ENCODE measurements at regions not wholly inside any gene's neighbourhood (a gene's known extent, or its start where the extent isn't known, plus 50 kb on each side); places are given as distances from the start of the nearest gene placed in this dataset.

GRCh38 chr10:83636826-83637225, 502.5 kb upstream of the GHITM start:
- H3K36me3 ChIP-seq (ENCODE audit: insufficient read depth, low read length): no peaks in the 10 kb centered on the region
- H2AFZ ChIP-seq (ENCODE audit: low read length): no peak overlapping the region
- H4K20me1 ChIP-seq (ENCODE audit: insufficient read depth, low read length, poor library complexity, severe bottlenecking): no peaks in the 10 kb centered on the region
- H3K9ac ChIP-seq (ENCODE audit: low read depth, low read length, poor library complexity, severe bottlenecking): no peak overlapping the region
- no peaks in the 10 kb centered on the region for H3K27me3 ChIP-seq (ENCODE audit: insufficient read depth, low read length, poor library complexity, severe bottlenecking)
- no peak overlapping the region for H3K4me3 ChIP-seq (ENCODE audit: low read length, poor library complexity, severe bottlenecking)
- no peaks in the 10 kb centered on the region for H3K9me2 ChIP-seq (replicated peaks; ENCODE audit: low read depth, low read length)
- H3K4me2 ChIP-seq (ENCODE audit: low read depth, low read length, poor library complexity, severe bottlenecking): no peak overlapping the region
- TF ChIP-seq EZH2phosphoT487 (IDR thresholded peaks at IDR 0.05; ENCODE audit: borderline replicate concordance): no peak
- no peak for TF ChIP-seq CTCF (conservative IDR thresholded peaks at IDR 0.05; ENCODE audit: low read length)
- no peaks in the 10 kb centered on the region for H3K79me2 ChIP-seq (ENCODE audit: insufficient read depth, low read length)
- H3K9me3 ChIP-seq (ENCODE audit: insufficient read depth, low read depth, low read length): no peaks in the 10 kb centered on the region
- no peaks in the 10 kb centered on the region for H3K4me1 ChIP-seq (ENCODE audit: insufficient read depth, low read length, poor library complexity, severe bottlenecking)
- no peaks in the 10 kb centered on the region for H3F3A ChIP-seq (ENCODE audit: low read depth)

- TF ChIP-seq EZH2phosphoT487 (IDR thresholded peaks at IDR 0.05; ENCODE audit: borderline replicate concordance): no peak
- TF ChIP-seq CTCF (conservative IDR thresholded peaks at IDR 0.05; ENCODE audit: low read length): no peak
- H3K4me1 ChIP-seq (ENCODE audit: insufficient read depth, low read length, poor library complexity, severe bottlenecking): no peaks in the 10 kb centered on the region
These were observed 491.8 kb upstream of the GHITM start for GRCh38 chr10:83647526-83647925.

GRCh38 chr10:83648201-83648600, 491.1 kb upstream of the GHITM start:
- no peaks in the 10 kb centered on the region for H3K27me3 ChIP-seq (ENCODE audit: insufficient read depth, low read length, poor library complexity, severe bottlenecking)
- no peak overlapping the region for H3K4me2 ChIP-seq (ENCODE audit: low read depth, low read length, poor library complexity, severe bottlenecking)
- TF ChIP-seq CTCF (conservative IDR thresholded peaks at IDR 0.05; ENCODE audit: low read length): no peak
- TF ChIP-seq EZH2phosphoT487 (IDR thresholded peaks at IDR 0.05; ENCODE audit: borderline replicate concordance): no peak
- no peaks in the 10 kb centered on the region for H3K4me1 ChIP-seq (ENCODE audit: insufficient read depth, low read length, poor library complexity, severe bottlenecking)
- no peaks in the 10 kb centered on the region for H3K36me3 ChIP-seq (ENCODE audit: insufficient read depth, low read length)
- no peak overlapping the region for H3K4me3 ChIP-seq (ENCODE audit: low read length, poor library complexity, severe bottlenecking)
- no peaks in the 10 kb centered on the region for H3F3A ChIP-seq (ENCODE audit: low read depth)
- no peak overlapping the region for H3K9ac ChIP-seq (ENCODE audit: low read depth, low read length, poor library complexity, severe bottlenecking)
- H3K9me3 ChIP-seq (ENCODE audit: insufficient read depth, low read depth, low read length): no peaks in the 10 kb centered on the region
- H2AFZ ChIP-seq (ENCODE audit: low read length): no peak overlapping the region
- no peaks in the 10 kb centered on the region for H3K9me2 ChIP-seq (replicated peaks; ENCODE audit: low read depth, low read length)
- no peaks in the 10 kb centered on the region for H4K20me1 ChIP-seq (ENCODE audit: insufficient read depth, low read length, poor library complexity, severe bottlenecking)
- no peaks in the 10 kb centered on the region for H3K79me2 ChIP-seq (ENCODE audit: insufficient read depth, low read length)

More at GRCh38 chr10:83647526-83647925, 491.8 kb upstream of the GHITM start:
- H4K20me1 ChIP-seq (ENCODE audit: insufficient read depth, low read length, poor library complexity, severe bottlenecking): no peaks in the 10 kb centered on the region
- no peaks in the 10 kb centered on the region for H3K79me2 ChIP-seq (ENCODE audit: insufficient read depth, low read length)
- H3K4me2 ChIP-seq (ENCODE audit: low read depth, low read length, poor library complexity, severe bottlenecking): no peak overlapping the region
- H3K9me2 ChIP-seq (replicated peaks; ENCODE audit: low read depth, low read length): no peaks in the 10 kb centered on the region
- no peaks in the 10 kb centered on the region for H3F3A ChIP-seq (ENCODE audit: low read depth)
- no peak overlapping the region for H2AFZ ChIP-seq (ENCODE audit: low read length)
- no peaks in the 10 kb centered on the region for H3K9me3 ChIP-seq (ENCODE audit: insufficient read depth, low read depth, low read length)
- no peaks in the 10 kb centered on the region for H3K36me3 ChIP-seq (ENCODE audit: insufficient read depth, low read length)
- no peak overlapping the region for H3K4me3 ChIP-seq (ENCODE audit: low read length, poor library complexity, severe bottlenecking)
- no peaks in the 10 kb centered on the region for H3K27me3 ChIP-seq (ENCODE audit: insufficient read depth, low read length, poor library complexity, severe bottlenecking)
- no peak overlapping the region for H3K9ac ChIP-seq (ENCODE audit: low read depth, low read length, poor library complexity, severe bottlenecking)

Data from Loucy (cell line).